ENCODE measurements at regions not wholly inside any gene's neighbourhood (a gene's known extent, or its start where the extent isn't known, plus 50 kb on each side); places are given as distances from the start of the nearest gene placed in this dataset.

- no peak for DNase-seq
Observed at GRCh38 chr4:30350288-30350687, 369.9 kb upstream of the PCDH7 start.

- DNase-seq, result no peak
Observed at GRCh38 chr4:30354605-30355004, 365.6 kb upstream of the PCDH7 start.

- no peak for DNase-seq
Observed at GRCh38 chr4:30362436-30362835, 357.7 kb upstream of the PCDH7 start.

GRCh38 chr4:30370105-30370504 is 350.1 kb upstream of the PCDH7 start:
- no peak for DNase-seq

GRCh38 chr4:30380404-30380998 is 339.7 kb upstream of the PCDH7 start:
- peak; percentile 52 for DNase-seq

GRCh38 chr4:30385650-30386049 is 334.5 kb upstream of the PCDH7 start:
- DNase-seq, result no peak

GRCh38 chr4:30386266-30386895 is 333.8 kb upstream of the PCDH7 start:
- DNase-seq, result peak; percentile 42

- DNase-seq, result no peak
Observed at GRCh38 chr4:30395902-30396301, 324.3 kb upstream of the PCDH7 start.

GRCh38 chr4:30396772-30397475 is 323.2 kb upstream of the PCDH7 start:
- DNase-seq, result no peak

GRCh38 chr4:30399476-30399875 is 320.7 kb upstream of the PCDH7 start:
- no peak for DNase-seq

- DNase-seq, result no peak
Observed at GRCh38 chr4:30402276-30402675, 317.9 kb upstream of the PCDH7 start.

GRCh38 chr4:30413915-30414314 is 306.3 kb upstream of the PCDH7 start:
- no peak for DNase-seq

- DNase-seq, result no peak
Observed at GRCh38 chr4:30416547-30416946, 303.6 kb upstream of the PCDH7 start.

GRCh38 chr4:30427932-30428331 is 292.2 kb upstream of the PCDH7 start:
- DNase-seq, result no peak

- peak; percentile 72 for DNase-seq
Observed at GRCh38 chr4:30429813-30430761, 290.1 kb upstream of the PCDH7 start.

- no peak for DNase-seq
Observed at GRCh38 chr4:30434656-30435055, 285.5 kb upstream of the PCDH7 start.

- no peak for DNase-seq
Observed at GRCh38 chr4:30436394-30436793, 283.8 kb upstream of the PCDH7 start.

- DNase-seq, result no peak
Observed at GRCh38 chr4:30437316-30437715, 282.9 kb upstream of the PCDH7 start.

GRCh38 chr4:30443289-30443688 is 276.9 kb upstream of the PCDH7 start:
- DNase-seq, result no peak

- DNase-seq, result no peak
Observed at GRCh38 chr4:30450474-30450873, 269.7 kb upstream of the PCDH7 start.

- no peak for DNase-seq
Observed at GRCh38 chr4:30454504-30454903, 265.7 kb upstream of the PCDH7 start.

GRCh38 chr4:30456716-30457115 is 263.5 kb upstream of the PCDH7 start:
- DNase-seq, result no peak

- DNase-seq, result no peak
Observed at GRCh38 chr4:30460818-30461217, 259.4 kb upstream of the PCDH7 start.

Data from fibroblast of skin of back (primary cell).